ENCODE measurements at regions not wholly inside any gene's neighbourhood (a gene's known extent, or its start where the extent isn't known, plus 50 kb on each side); places are given as distances from the start of the nearest gene placed in this dataset.
A peak's percentile ranks its signal among the peaks of the same experiment; 100 is the strongest.

GRCh38 chr13:108494991-108495645, 134.3 kb upstream of the MYO16 start:
- CTCF ChIA-PET = interaction anchor here (0.6 kb wide), 1 partner anchor 338 kb away, joined by 4 read pairs; no protein-coding TSS in a partner anchor
- Histone ChIP-seq H3K27me3 (replicated peaks; ENCODE audit: insufficient read depth, low read depth, low read length, poor library complexity) (peaks cover 37% of the 10 kb centered on the region), H3K4me1 (ENCODE audit: insufficient read depth, low read length, poor library complexity, severe bottlenecking) (peaks cover 9% of the 10 kb centered on the region), H3K4me3 (ENCODE audit: low read depth, low read length, poor library complexity, severe bottlenecking) (peak overlapping the region; percentile 47), H3K9me3 (ENCODE audit: low read depth, low read length, poor library complexity, severe bottlenecking) (no peaks in the 10 kb centered on the region), H3K27ac (ENCODE audit: low read depth, low read length, poor library complexity, severe bottlenecking) (no peak overlapping the region), H3K36me3 (ENCODE audit: insufficient read depth, low read length, poor library complexity, severe bottlenecking) (no peaks in the 10 kb centered on the region)
- DNase-seq (ENCODE audit: low spot score) = peak; percentile 3
- POLR2A ChIA-PET (ENCODE audit: low non-redundant PET) = no interaction called here
- BruUV-seq (replicated peaks) = no TSS peak
- TF ChIP-seq CTCF (conservative IDR thresholded peaks at IDR 0.05; ENCODE audit: low read depth, low read length) (no peak), EZH2 (IDR thresholded peaks at IDR 0.05; ENCODE audit: borderline replicate concordance, low read depth, low read length, poor library complexity, severe bottlenecking) (peak; percentile 18)
- intact Hi-C loops (cut with micrococcal nuclease; ENCODE audit: unreplicated experiment) = no loop called here

- TF ChIP-seq CTCF (conservative IDR thresholded peaks at IDR 0.05; ENCODE audit: low read depth, low read length) (no peak), EZH2 (IDR thresholded peaks at IDR 0.05; ENCODE audit: borderline replicate concordance, low read depth, low read length, poor library complexity, severe bottlenecking) (no peak)
- no peaks in the 10 kb centered on the region for H3K9me3 ChIP-seq (ENCODE audit: low read depth, low read length, poor library complexity, severe bottlenecking)
- peaks cover 9% of the 10 kb centered on the region for H3K4me1 ChIP-seq (ENCODE audit: insufficient read depth, low read length, poor library complexity, severe bottlenecking)
- intact Hi-C loops (cut with micrococcal nuclease; ENCODE audit: unreplicated experiment) = no loop called here
- no TSS peak for BruUV-seq (replicated peaks)
- peak; percentile 5 for DNase-seq (ENCODE audit: low spot score)
- H3K27me3 ChIP-seq (replicated peaks; ENCODE audit: insufficient read depth, low read depth, low read length, poor library complexity) = peaks cover 37% of the 10 kb centered on the region
- POLR2A ChIA-PET (ENCODE audit: low non-redundant PET) = no interaction called here
- H3K4me3 ChIP-seq (ENCODE audit: low read depth, low read length, poor library complexity, severe bottlenecking) = peak overlapping the region; percentile 47
- H3K36me3 ChIP-seq (ENCODE audit: insufficient read depth, low read length, poor library complexity, severe bottlenecking) = no peaks in the 10 kb centered on the region
- H3K27ac ChIP-seq (ENCODE audit: low read depth, low read length, poor library complexity, severe bottlenecking) = no peak overlapping the region
- CTCF ChIA-PET = interaction anchor here (0.6 to 0.8 kb wide), 3 partner anchors 338 to 403 kb away, joined by 3 to 4 read pairs (median 3); no protein-coding TSS in a partner anchor
These were observed 133.6 kb upstream of the MYO16 start for GRCh38 chr13:108495646-108496361.

- ChIA-PET CTCF (interaction anchor here (0.6 to 0.8 kb wide), 2 partner anchors 398 to 402 kb away, joined by 3 read pairs; no protein-coding TSS in a partner anchor), POLR2A (ENCODE audit: low non-redundant PET) (no interaction called here)
- peak; percentile 9 for DNase-seq (ENCODE audit: low spot score)
- intact Hi-C loops (cut with micrococcal nuclease; ENCODE audit: unreplicated experiment) = no loop called here
- TF ChIP-seq CTCF (conservative IDR thresholded peaks at IDR 0.05; ENCODE audit: low read depth, low read length) = no peak
- no peak for TF ChIP-seq EZH2 (IDR thresholded peaks at IDR 0.05; ENCODE audit: borderline replicate concordance, low read depth, low read length, poor library complexity, severe bottlenecking)
- Histone ChIP-seq H3K36me3 (ENCODE audit: insufficient read depth, low read length, poor library complexity, severe bottlenecking) (no peaks in the 10 kb centered on the region), H3K27me3 (replicated peaks; ENCODE audit: insufficient read depth, low read depth, low read length, poor library complexity) (peaks cover 37% of the 10 kb centered on the region), H3K9me3 (ENCODE audit: low read depth, low read length, poor library complexity, severe bottlenecking) (no peaks in the 10 kb centered on the region), H3K27ac (ENCODE audit: low read depth, low read length, poor library complexity, severe bottlenecking) (no peak overlapping the region), H3K4me1 (ENCODE audit: insufficient read depth, low read length, poor library complexity, severe bottlenecking) (peaks cover 9% of the 10 kb centered on the region), H3K4me3 (ENCODE audit: low read depth, low read length, poor library complexity, severe bottlenecking) (peak overlapping the region; percentile 47)
- no TSS peak for BruUV-seq (replicated peaks)
These were observed 132.8 kb upstream of the MYO16 start for GRCh38 chr13:108496362-108497210.

All from A673 (cell line).